GM12873 (cell line): ENCODE measurements at regions not wholly inside any gene's neighbourhood (a gene's known extent, or its start where the extent isn't known, plus 50 kb on each side); places are given as distances from the start of the nearest gene placed in this dataset.

ENCODE experiments used
- CTCF ChIP-seq: IDR thresholded peaks from 2 replicates; pipeline ENCODE4 v1.5.1; 2012; ENCODE audit warnings: low read depth, mild to moderate bottlenecking, moderate library complexity, low read length, control low read depth; ENCODE audit not compliant: insufficient read depth; ENCODE audit errors: missing control alignments

- no peak for TF ChIP-seq CTCF
These were observed 77.5 kb downstream of the MAIP1 start for GRCh38 chr2:200032895-200033294.

- TF ChIP-seq CTCF, result no peak
These were observed 78.5 kb downstream of the MAIP1 start for GRCh38 chr2:200033929-200034328.

GRCh38 chr2:200034816-200035215 is 79.4 kb downstream of the MAIP1 start:
- TF ChIP-seq CTCF, result no peak

- TF ChIP-seq CTCF, result no peak
These were observed 84.6 kb downstream of the MAIP1 start for GRCh38 chr2:200039724-200040650.

GRCh38 chr2:200040831-200041230 is 85.4 kb downstream of the MAIP1 start:
- no peak for TF ChIP-seq CTCF

- TF ChIP-seq CTCF, result no peak
These were observed 86.3 kb downstream of the MAIP1 start for GRCh38 chr2:200041639-200042038.

- no peak for TF ChIP-seq CTCF
These were observed 86.8 kb downstream of the MAIP1 start for GRCh38 chr2:200042102-200042735.
